Mesenchymal stem cell (in vitro differentiated cells and primary cell): ENCODE measurements at regions not wholly inside any gene's neighbourhood (a gene's known extent, or its start where the extent isn't known, plus 50 kb on each side); places are given as distances from the start of the nearest gene placed in this dataset.

Source experiments
- DNase-seq: peaks from one replicate; pipeline ENCODE4 v3.0.0-alpha.2; 2013
- H2AFZ ChIP-seq: one replicate; pipeline ENCODE4 v1.6.1; 2013; ENCODE audit warnings: low read depth, mild to moderate bottlenecking, control low read depth, inconsistent platforms, low read length, moderate library complexity
- H2AK5ac ChIP-seq: 2 replicates; pipeline ENCODE4 v1.6.1; 2013; ENCODE audit warnings: low read length, moderate library complexity, mild to moderate bottlenecking, inconsistent platforms; ENCODE audit not compliant: severe bottlenecking
- H2BK120ac ChIP-seq: one replicate; pipeline ENCODE4 v1.6.1; 2013; ENCODE audit warnings: low read depth, mild to moderate bottlenecking, inconsistent platforms, low read length, moderate library complexity
- H2BK12ac ChIP-seq, 2 experiments: one replicate each; pipeline ENCODE4 v1.6.1; 2013; ENCODE audit warnings: inconsistent platforms in 2 of 2, low read length in 2 of 2, mild to moderate bottlenecking in 2 of 2, moderate library complexity in 2 of 2, control low read depth in 1 of 2
- H2BK15ac ChIP-seq: one replicate; pipeline ENCODE4 v1.6.1; 2013; ENCODE audit warnings: mild to moderate bottlenecking, low read depth, inconsistent platforms; ENCODE audit not compliant: poor library complexity, severe bottlenecking
- H2BK5ac ChIP-seq: 2 replicates; pipeline ENCODE4 v1.6.1; 2013; ENCODE audit warnings: low read depth, mild to moderate bottlenecking, low read length, control low read depth, inconsistent platforms; ENCODE audit not compliant: poor library complexity, severe bottlenecking
- H3K14ac ChIP-seq, 2 experiments: one replicate each; pipeline ENCODE4 v1.6.1; 2013; ENCODE audit warnings: inconsistent platforms in 2 of 2, low read length in 2 of 2, control low read depth in 1 of 2, mild to moderate bottlenecking in 1 of 2, moderate library complexity in 1 of 2
- H3K18ac ChIP-seq, 2 experiments: one replicate each; pipeline ENCODE4 v1.6.1; 2013; ENCODE audit warnings: inconsistent platforms in 2 of 2, low read length in 2 of 2, control low read depth in 1 of 2, low read depth in 1 of 2, mild to moderate bottlenecking in 1 of 2
- H3K23ac ChIP-seq, 2 experiments: one replicate each; pipeline ENCODE4 v1.6.1; 2013; ENCODE audit warnings: inconsistent platforms in 2 of 2, low read length in 2 of 2, mild to moderate bottlenecking in 2 of 2, moderate library complexity in 2 of 2, control low read depth in 1 of 2
- H3K27ac ChIP-seq: 2 replicates; pipeline ENCODE4 v1.5.1; 2013; ENCODE audit warnings: mild to moderate bottlenecking, moderate library complexity, low read length, control low read depth, inconsistent platforms; ENCODE audit not compliant: poor library complexity, severe bottlenecking
- H3K27me3 ChIP-seq, 2 experiments: 2 replicates each; pipeline versions ENCODE4 v1.6.1 to v1.7.0; 2013; ENCODE audit warnings: low read length in 2 of 2, mild to moderate bottlenecking in 2 of 2, moderate library complexity in 2 of 2, control low read depth in 1 of 2, inconsistent platforms in 1 of 2; ENCODE audit not compliant: control insufficient read depth in 1 of 2, insufficient read depth in 1 of 2
- H3K36me3 ChIP-seq, 2 experiments: 2 replicates each; pipeline versions ENCODE4 v1.6.1 to v1.7.0; 2013; ENCODE audit warnings: low read length in 2 of 2, control low read depth in 1 of 2, inconsistent platforms in 1 of 2, low read depth in 1 of 2, mild to moderate bottlenecking in 1 of 2; ENCODE audit not compliant: insufficient read depth in 2 of 2, control insufficient read depth in 1 of 2
- H3K4ac ChIP-seq, 2 experiments: one replicate each; pipeline ENCODE4 v1.6.1; 2013; ENCODE audit warnings: inconsistent platforms in 2 of 2, low read length in 2 of 2, mild to moderate bottlenecking in 2 of 2, moderate library complexity in 2 of 2, control low read depth in 1 of 2, low read depth in 1 of 2
- H3K4me1 ChIP-seq: 2 replicates; pipeline ENCODE4 v1.6.1; 2013; ENCODE audit warnings: low read depth, low read length, control low read depth; ENCODE audit not compliant: control insufficient read depth, insufficient read depth
- H3K4me2 ChIP-seq: 2 replicates; pipeline ENCODE4 v1.6.1; 2013; ENCODE audit warnings: low read length, mild to moderate bottlenecking, inconsistent platforms; ENCODE audit not compliant: poor library complexity, severe bottlenecking
- H3K4me3 ChIP-seq, 2 experiments: 2 replicates each; pipeline versions ENCODE4 v1.5.1 to v1.7.0; 2013; ENCODE audit warnings: low read length in 2 of 2, mild to moderate bottlenecking in 2 of 2, control low read depth in 1 of 2, low read depth in 1 of 2; ENCODE audit not compliant: insufficient read depth in 1 of 2
- H3K79me1 ChIP-seq: replicated peaks from 2 replicates; pipeline ENCODE4 v1.6.1; 2013; ENCODE audit warnings: mild to moderate bottlenecking, control low read depth, low read length, inconsistent platforms; ENCODE audit not compliant: poor library complexity, severe bottlenecking
- H3K9ac ChIP-seq: 2 replicates; pipeline ENCODE4 v1.7.0; 2013; ENCODE audit warnings: mild to moderate bottlenecking, low read length, moderate library complexity
- H3K9me3 ChIP-seq: 2 replicates; pipeline ENCODE4 v1.7.0; 2013; ENCODE audit warnings: mild to moderate bottlenecking, low read length; ENCODE audit not compliant: control insufficient read depth
- H4K8ac ChIP-seq: one replicate; pipeline ENCODE4 v1.6.1; 2013; ENCODE audit warnings: inconsistent platforms, mild to moderate bottlenecking, low read length, moderate library complexity
- H4K91ac ChIP-seq: one replicate; pipeline ENCODE4 v1.6.1; 2013; ENCODE audit warnings: mild to moderate bottlenecking, low read length, inconsistent platforms
- WGBS: methylation state at CpG from one replicate; pipeline ENCODE4 v1.1.7; 2013; ENCODE audit warnings: mixed read lengths; 5-methylcytosine and 5-hydroxymethylcytosine counted together

GRCh38 chr3:106758459-106758858 lies 618.8 kb upstream of the CCDC54 start:
- H3K9ac ChIP-seq, result no peak overlapping the region
- H3K23ac ChIP-seq, result no peak overlapping the region
- H2BK12ac ChIP-seq, result no peak overlapping the region
- no peak overlapping the region for H3K4me3 ChIP-seq
- H2AK5ac ChIP-seq, result no peak overlapping the region
- H2BK120ac ChIP-seq, result peak overlapping the region; percentile 19
- no peak for DNase-seq
- H3K14ac ChIP-seq, result no peak overlapping the region
- H2BK5ac ChIP-seq, result no peak overlapping the region
- H3K79me1 ChIP-seq, result no peaks in the 10 kb centered on the region
- H4K91ac ChIP-seq, result no peak overlapping the region
- H2AFZ ChIP-seq, result no peak overlapping the region
- H3K4me1 ChIP-seq, result no peaks in the 10 kb centered on the region
- H3K36me3 ChIP-seq, result no peaks in the 10 kb centered on the region
- no peak overlapping the region for H3K4ac ChIP-seq
- H3K18ac ChIP-seq, result no peak overlapping the region
- 92% methylated on average over 2 of the region's 2 CpGs for WGBS
- H3K4me2 ChIP-seq, result no peak overlapping the region
- H4K8ac ChIP-seq, result no peak overlapping the region
- peaks cover 18% of the 10 kb centered on the region for H3K9me3 ChIP-seq
- no peaks in the 10 kb centered on the region for H3K27me3 ChIP-seq
- H3K27ac ChIP-seq, result no peak overlapping the region
- H2BK15ac ChIP-seq, result no peak overlapping the region

GRCh38 chr3:106759731-106760130 lies 617.5 kb upstream of the CCDC54 start:
- H3K36me3 ChIP-seq, result no peaks in the 10 kb centered on the region
- no peak overlapping the region for H2BK12ac ChIP-seq
- H4K8ac ChIP-seq, result no peak overlapping the region
- no peak overlapping the region for H2BK15ac ChIP-seq
- no peak overlapping the region for H3K4me3 ChIP-seq
- no peak overlapping the region for H3K18ac ChIP-seq
- no peak overlapping the region for H3K27ac ChIP-seq
- H2AK5ac ChIP-seq, result no peak overlapping the region
- no peak overlapping the region for H3K9ac ChIP-seq
- WGBS, result no CpG with 5 or more reads among the region's 1 CpG
- H3K4me2 ChIP-seq, result no peak overlapping the region
- H3K9me3 ChIP-seq, result peaks cover 14% of the 10 kb centered on the region
- no peak overlapping the region for H2AFZ ChIP-seq
- no peak overlapping the region for H2BK5ac ChIP-seq
- H2BK120ac ChIP-seq, result no peak overlapping the region
- no peaks in the 10 kb centered on the region for H3K4me1 ChIP-seq
- no peak for DNase-seq
- H3K27me3 ChIP-seq, result no peaks in the 10 kb centered on the region
- no peak overlapping the region for H3K4ac ChIP-seq
- H3K23ac ChIP-seq, result no peak overlapping the region
- H3K14ac ChIP-seq, result no peak overlapping the region
- no peak overlapping the region for H4K91ac ChIP-seq
- no peaks in the 10 kb centered on the region for H3K79me1 ChIP-seq

GRCh38 chr3:106765342-106765741 lies 611.9 kb upstream of the CCDC54 start:
- Histone ChIP-seq H3K4me1 (peaks cover 3% of the 10 kb centered on the region), H2BK15ac (no peak overlapping the region), H2AFZ (no peak overlapping the region), H4K8ac (no peak overlapping the region), H3K4me2 (no peak overlapping the region), H3K79me1 (no peaks in the 10 kb centered on the region), H2AK5ac (no peak overlapping the region), H2BK5ac (no peak overlapping the region), H3K27ac (peak overlapping the region; percentile 18), H2BK120ac (no peak overlapping the region), H3K27me3 (no peaks in the 10 kb centered on the region), H3K14ac (no peak overlapping the region), H3K4ac (no peak overlapping the region), H3K18ac (no peak overlapping the region), H3K9ac (no peak overlapping the region), H4K91ac (no peak overlapping the region), H3K23ac (no peak overlapping the region), H3K4me3 (no peak overlapping the region), H2BK12ac (no peak overlapping the region), H3K36me3 (no peaks in the 10 kb centered on the region), H3K9me3 (no peaks in the 10 kb centered on the region)
- no peak for DNase-seq
- 94% methylated on average over 7 of the region's 7 CpGs for WGBS

- H2BK15ac ChIP-seq, result no peak overlapping the region
- DNase-seq, result no peak
- H3K14ac ChIP-seq, result no peak overlapping the region
- no peak overlapping the region for H2BK12ac ChIP-seq
- no peak overlapping the region for H4K8ac ChIP-seq
- no peaks in the 10 kb centered on the region for H3K36me3 ChIP-seq
- H3K4me1 ChIP-seq, result peaks cover 3% of the 10 kb centered on the region
- no peaks in the 10 kb centered on the region for H3K27me3 ChIP-seq
- H3K27ac ChIP-seq, result no peak overlapping the region
- H2BK120ac ChIP-seq, result no peak overlapping the region
- H2BK5ac ChIP-seq, result no peak overlapping the region
- no peak overlapping the region for H3K9ac ChIP-seq
- H4K91ac ChIP-seq, result no peak overlapping the region
- no peak overlapping the region for H3K4me3 ChIP-seq
- no peak overlapping the region for H2AK5ac ChIP-seq
- no peak overlapping the region for H2AFZ ChIP-seq
- no peaks in the 10 kb centered on the region for H3K79me1 ChIP-seq
- H3K23ac ChIP-seq, result no peak overlapping the region
- no peak overlapping the region for H3K4ac ChIP-seq
- no peaks in the 10 kb centered on the region for H3K9me3 ChIP-seq
- H3K18ac ChIP-seq, result no peak overlapping the region
- no peak overlapping the region for H3K4me2 ChIP-seq
These were observed 608.2 kb upstream of the CCDC54 start for GRCh38 chr3:106768941-106769480.
